Fibroblast of upper back skin (primary cell): ENCODE measurements at regions not wholly inside any gene's neighbourhood (a gene's known extent, or its start where the extent isn't known, plus 50 kb on each side); places are given as distances from the start of the nearest gene placed in this dataset.

Experiments used
- DNase-seq: peaks from one replicate; pipeline ENCODE4 v3.0.0-alpha.2; 2013

DNA sequence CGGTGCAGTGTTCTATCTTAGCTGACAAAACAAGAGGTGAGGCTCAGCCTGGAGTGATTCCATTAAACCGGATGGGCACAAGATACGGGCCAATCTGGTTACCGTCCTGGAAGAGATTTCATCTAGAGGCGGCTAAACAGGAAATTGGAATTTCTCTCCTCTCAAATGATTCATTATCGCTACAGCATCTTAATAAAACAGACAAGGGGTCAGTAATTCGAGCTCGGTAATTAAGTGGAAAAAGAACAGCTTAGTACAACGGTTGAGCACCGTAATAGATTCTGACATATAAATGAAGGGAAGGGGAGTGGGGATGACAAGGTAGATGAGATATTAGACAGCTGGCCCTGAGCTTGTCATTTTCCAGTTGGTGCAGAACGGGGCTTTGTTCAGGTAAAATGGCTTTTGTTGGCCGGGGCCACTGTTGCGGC, 137.2 kb downstream of the EDN3 start:
- no peak for DNase-seq

DNA sequence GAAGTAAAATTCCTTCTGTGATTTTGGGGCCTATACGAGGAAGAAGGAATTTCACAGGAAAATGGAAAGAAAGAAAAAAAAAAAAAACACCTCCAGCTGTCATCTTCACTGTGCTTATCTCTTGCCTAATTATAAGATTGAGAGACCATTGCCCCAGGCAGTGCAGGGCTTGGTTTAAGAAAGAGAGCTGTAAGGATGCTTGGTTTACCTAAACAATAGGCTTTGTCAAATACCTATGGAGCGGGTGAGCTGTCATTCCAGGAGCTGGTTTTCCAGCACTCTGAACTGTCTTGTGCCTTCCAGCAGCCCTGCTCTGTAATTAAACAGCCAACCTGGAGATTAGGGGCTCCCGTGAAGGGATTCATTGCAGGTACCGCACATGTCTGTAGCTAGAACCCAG, 137.8 kb downstream of the EDN3 start:
- no peak for DNase-seq

DNA sequence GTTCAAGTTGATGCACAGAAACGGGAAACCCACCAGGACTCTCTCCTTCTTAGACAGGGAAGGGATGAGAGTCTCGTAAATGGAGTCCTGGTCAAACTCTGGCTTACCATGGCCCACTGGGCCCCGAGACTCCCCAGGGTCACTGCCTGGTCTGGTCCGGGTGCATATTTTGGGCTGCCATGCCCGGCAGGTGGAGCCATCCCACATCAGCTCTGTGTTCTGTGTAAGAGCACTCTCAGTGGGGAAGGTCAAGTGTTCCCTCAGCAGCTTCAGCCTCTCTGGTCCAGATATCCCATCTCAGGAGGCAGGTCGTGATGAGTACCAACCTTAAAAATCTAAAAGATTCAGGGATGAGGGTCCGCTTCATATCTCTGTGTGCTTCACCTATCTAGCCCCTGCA, 138.8 kb downstream of the EDN3 start:
- no peak for DNase-seq

DNA sequence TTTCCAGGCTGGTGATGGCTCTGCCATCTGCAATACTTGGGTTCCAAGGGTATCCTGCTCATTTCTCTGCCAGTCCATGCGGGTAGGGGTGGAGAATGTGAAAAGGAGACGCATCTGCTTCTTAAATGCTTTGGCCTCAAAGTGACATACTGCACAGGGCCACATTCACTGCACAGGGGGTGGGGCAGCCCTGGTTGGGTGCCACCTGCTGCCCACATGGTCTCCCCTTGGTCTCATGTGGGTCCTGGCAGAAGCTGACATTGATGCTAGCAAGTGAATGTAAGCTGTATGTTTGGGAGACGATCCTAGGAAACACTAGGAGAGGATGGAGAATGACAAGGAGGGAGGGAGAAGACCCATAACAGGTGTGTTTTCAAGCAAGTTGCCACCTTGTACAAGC, 140.9 kb downstream of the EDN3 start:
- DNase-seq = no peak

DNA sequence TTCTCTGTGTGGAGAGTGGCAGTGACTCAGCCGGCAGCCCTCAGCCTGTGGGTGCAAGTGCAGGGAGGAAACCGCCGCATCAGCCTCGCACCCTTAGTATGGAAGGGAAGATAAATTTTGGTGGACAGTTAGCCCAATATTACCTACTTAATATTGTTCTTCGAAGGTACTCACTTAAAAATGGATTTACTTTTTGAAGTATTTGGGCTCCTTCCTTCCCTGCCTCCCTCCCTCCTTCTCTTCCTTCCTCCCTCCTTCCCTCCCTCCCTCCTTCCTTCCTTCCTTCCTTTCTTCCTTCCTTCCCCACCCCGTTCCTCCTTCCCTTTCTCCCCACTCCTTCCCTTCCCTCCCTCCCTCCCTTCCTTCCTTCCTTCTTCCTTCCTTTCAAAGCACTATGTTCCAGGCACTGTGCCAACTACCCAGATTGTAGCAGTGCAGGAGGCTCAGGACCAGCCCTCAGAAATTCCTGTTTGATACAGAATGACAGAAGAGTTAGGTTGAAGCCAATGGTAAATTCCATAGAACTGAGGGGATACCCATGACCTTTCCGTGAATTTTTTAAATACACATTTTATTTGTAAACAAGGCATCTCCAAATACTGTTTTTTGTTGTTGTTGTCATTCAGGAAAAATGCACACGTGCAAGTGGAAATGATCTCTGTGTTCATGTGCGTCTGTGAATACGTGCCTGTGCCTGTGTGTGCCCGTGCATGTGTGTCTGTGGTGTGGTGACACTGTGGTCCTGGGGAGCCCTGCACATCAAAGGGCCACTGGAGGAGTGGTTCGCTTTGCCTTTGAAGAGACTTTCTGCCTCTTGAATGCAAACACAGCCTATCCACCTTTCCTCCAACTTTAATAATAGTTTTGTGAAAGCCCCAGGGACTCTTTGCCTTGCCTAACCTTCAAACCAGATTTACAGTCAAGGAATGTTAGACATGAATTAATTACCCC, 141.7 kb downstream of the EDN3 start:
- peak; percentile 36 for DNase-seq

GRCh38 chr20:59443550-59443949, 143.1 kb downstream of the EDN3 start:
- DNase-seq = peak; percentile 62

- DNase-seq = no peak
These were observed 146.0 kb downstream of the EDN3 start for GRCh38 chr20:59446376-59446775.

GRCh38 chr20:59448196-59448595, 147.8 kb downstream of the EDN3 start:
- DNase-seq = peak; percentile 39

DNA sequence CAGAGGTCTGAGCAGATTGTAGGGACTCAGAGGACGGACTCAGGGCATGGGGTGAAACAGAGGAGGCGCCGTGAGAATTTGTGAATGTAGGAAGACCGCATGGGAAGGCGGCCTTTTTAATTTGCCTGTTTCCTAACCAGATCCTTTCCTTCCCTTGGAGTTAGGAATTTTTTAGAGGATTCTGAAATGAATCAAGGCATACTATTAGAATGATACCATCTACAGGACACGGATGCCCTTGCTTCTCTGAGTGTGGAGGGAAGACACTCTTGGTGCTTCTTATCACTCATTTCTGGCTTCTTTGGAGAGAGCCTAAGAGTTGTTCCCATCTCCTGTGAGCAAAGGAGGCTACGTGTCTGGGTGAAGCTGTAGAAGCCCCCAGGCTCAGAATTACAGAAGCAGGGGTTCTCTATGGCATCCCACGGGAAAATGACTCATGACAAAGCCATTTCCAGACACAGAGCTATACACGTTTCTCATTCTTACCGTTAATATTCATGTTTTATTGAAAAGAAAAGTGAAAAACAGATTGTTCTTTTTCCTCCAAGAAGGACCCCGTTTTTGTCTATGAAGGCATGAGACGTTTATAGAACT, 148.5 kb downstream of the EDN3 start:
- DNase-seq = peak; percentile 58

- no peak for DNase-seq
These were observed 150.7 kb downstream of the EDN3 start for GRCh38 chr20:59451066-59451630.

- no peak for DNase-seq
These were observed 151.2 kb downstream of the EDN3 start for GRCh38 chr20:59451641-59452040.

DNA sequence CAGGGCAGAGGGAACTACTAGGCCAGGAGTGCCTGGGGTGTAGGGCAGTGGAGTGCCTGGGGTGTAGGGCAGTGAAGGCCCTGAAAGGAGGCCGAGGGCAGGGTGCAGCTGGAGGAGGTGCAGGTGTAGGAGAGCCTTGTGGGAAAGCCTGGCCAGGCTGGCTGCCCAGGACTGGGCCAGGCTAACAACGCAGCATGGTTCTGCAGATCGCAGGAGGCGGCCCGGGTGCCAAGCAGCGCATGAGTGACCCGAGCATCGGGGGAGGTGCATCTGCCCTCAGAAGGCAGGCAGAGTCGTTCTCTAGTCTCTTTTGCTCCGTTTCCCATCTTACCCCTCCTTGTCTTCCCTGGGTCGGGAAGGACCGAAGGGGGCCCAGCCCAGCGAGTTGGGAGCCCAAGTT, 151.5 kb upstream of the PHACTR3 start:
- no peak for DNase-seq

DNA sequence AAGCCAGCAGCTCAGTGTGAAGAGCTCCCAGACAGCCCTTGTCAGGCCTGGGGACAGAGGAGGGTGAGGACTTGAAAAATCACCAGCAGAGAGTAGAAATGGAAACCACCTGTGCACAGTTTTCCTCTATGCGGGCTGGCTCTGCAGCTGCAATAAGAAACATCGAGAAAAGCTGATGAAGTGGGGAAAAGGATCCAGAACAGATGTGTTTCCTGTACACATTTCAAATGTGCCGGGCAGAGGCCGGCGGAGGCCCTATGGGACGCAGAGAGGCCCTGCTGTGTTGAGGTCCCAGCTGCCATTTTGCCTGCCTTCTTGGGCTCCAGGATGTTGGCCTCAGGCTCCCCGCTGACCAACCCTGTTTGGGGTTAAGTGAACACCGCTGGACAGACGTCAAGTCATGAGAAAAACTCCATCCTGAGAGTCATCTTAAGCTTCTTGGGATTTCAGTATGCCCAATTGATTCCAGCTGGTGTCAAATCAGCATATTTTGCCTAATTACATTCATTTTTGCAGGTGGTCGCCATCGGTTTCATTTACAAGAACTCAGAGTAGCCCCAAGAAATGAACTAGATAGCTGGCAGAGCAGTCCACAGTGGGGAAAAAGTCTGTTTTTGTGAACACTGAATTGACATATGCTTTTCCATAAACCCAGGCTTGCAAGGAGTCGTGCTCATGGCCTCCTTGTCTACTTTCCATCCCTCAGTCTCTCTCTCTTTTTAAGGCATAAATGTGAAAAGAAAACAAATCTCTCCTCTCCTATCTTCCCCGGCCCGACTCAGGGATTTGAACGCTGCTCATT, 150.4 kb upstream of the PHACTR3 start:
- peak; percentile 8 for DNase-seq

GRCh38 chr20:59455402-59456341, 148.7 kb upstream of the PHACTR3 start:
- DNase-seq = peak; percentile 30

GRCh38 chr20:59456342-59457279, 147.7 kb upstream of the PHACTR3 start:
- no peak for DNase-seq

DNA sequence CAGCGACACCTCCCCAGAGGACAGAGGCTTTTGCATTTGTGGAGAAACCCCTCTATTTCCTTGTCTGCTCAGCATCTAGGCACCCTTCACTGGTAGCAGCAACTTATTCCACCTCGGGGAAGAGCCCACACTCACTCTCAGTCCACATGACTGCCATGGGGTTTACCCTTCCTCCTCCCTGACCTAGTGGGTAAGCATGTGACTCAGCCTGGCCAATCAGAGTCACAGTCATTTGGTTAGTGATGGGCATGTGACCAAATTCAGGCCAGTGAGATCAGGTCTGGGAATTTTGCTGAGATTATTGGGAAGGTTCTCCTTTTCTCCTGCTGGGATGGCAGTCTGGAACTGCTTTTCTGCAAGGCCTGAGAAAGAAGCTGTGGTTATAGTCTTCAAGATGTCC, 145.7 kb upstream of the PHACTR3 start:
- DNase-seq = no peak

DNA sequence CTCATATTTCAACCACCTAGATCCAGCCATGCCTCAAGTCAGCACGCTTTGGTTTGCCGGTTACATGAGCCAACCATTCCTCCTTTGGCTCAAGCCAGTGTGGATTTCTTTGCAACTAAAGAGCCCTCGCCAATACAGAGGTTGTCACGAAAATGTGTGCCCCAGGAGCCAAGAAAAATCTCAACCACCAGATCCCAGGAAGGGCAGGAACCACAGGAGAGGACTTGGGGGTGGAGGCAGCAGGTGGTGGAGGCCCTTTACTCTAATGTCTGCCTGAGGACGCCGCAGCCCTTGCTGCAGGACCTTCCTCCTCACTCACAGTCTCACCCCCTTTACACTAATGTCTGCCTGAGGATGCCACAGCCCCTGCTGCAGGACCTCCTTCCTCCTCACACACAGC, 144.8 kb upstream of the PHACTR3 start:
- no peak for DNase-seq

DNA sequence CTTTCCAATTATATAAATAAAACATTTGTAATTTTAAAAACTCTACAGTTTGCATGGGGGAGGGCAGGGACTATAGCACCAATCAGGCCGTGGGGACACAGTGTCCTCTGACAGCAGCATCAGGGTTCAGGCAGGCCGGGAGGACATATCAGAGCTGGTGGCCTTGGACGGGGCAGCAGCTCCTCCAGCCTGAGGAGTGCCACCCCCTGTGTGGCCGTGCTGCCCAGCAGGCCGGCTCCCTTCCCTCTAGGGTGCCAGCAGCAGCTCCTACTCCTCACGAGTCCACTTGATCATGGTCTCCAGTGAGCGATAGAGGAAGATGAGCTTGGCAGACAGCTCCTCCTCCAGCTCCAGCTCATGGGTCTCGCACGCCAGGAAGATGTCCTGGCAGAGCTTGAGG, 144.0 kb upstream of the PHACTR3 start:
- DNase-seq = no peak

DNA sequence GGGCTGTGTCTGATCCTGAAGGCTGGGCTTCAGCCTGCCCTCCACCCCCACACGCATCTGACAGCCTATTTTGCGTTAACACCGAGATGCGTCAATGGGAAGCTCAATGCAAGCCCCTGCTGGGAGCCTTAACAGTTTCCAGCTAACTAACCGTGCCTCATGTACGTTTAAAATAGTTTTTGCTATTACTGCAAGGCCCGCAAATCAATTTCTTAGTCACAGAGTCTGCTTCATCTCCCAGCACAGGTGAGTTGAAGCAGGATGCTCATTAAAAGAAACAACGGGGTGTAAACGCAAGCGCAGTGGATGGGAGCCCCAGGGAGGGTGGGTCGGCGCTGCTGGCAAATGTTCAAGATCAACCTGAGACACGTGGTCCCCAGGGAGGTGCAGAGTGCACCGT, 142.8 kb upstream of the PHACTR3 start:
- no peak for DNase-seq

DNA sequence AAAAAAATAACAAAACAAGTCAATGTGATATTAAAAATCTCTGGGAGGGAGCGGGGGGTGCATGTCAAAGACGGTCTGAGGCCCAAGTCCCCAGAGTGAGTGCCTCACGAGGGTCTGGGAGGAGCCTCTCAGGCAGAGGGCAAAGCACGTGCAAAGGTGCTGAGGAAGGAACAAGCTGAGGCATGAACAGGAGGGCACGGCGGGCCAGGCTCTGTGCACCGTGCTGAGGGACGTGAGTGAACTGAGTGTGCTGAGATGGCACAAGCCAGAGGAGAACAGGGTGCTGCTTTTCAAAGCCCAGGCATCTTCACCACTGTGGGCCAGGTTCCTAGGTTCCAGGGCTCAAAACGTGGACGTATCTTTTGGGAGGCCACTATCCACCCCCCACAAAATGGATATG, 142.1 kb upstream of the PHACTR3 start:
- DNase-seq = no peak

- no peak for DNase-seq
These were observed 140.8 kb upstream of the PHACTR3 start for GRCh38 chr20:59463541-59463940.
